ENCODE measurements at regions not wholly inside any gene's neighbourhood (a gene's known extent, or its start where the extent isn't known, plus 50 kb on each side); places are given as distances from the start of the nearest gene placed in this dataset.

GRCh38 chr10:120982507-120982906, 131.3 kb downstream of the WDR11 start:
- Histone ChIP-seq H3K4me3 (ENCODE audit: low read depth in 1 of 2, low read length in 2 of 2) (no peak overlapping the region), H3K36me3 (ENCODE audit: control insufficient read depth in 2 of 2, insufficient read depth in 2 of 2, low read length in 1 of 2) (no peaks in the 10 kb centered on the region), H3K27ac (ENCODE audit: low read depth in 2 of 2, low read length in 1 of 2) (no peak overlapping the region), H3K27me3 (ENCODE audit: control insufficient read depth in 1 of 2, insufficient read depth in 2 of 2, low read length in 2 of 2) (no peaks in the 10 kb centered on the region), H3K9me3 (ENCODE audit: control insufficient read depth in 2 of 2, insufficient read depth in 1 of 2, low read depth in 1 of 2, low read length in 1 of 2) (no peaks in the 10 kb centered on the region), H3K4me1 (ENCODE audit: control insufficient read depth in 2 of 2, insufficient read depth in 2 of 2, low read length in 1 of 2) (peaks cover 0 to 9% of the 10 kb centered on the region in 2 donors)
- WGBS, 2 donors, result 69 to 77% methylated on average over 3 of the region's 3 CpGs

- H3K4me3 ChIP-seq (ENCODE audit: low read depth in 1 of 2, low read length in 2 of 2), result no peak overlapping the region
- peaks cover 0 to under 1% of the 10 kb centered on the region in 2 donors for H3K9me3 ChIP-seq (ENCODE audit: control insufficient read depth in 2 of 2, insufficient read depth in 1 of 2, low read depth in 1 of 2, low read length in 1 of 2)
- peaks cover 0 to 8% of the 10 kb centered on the region in 2 donors for H3K4me1 ChIP-seq (ENCODE audit: control insufficient read depth in 2 of 2, insufficient read depth in 2 of 2, low read length in 1 of 2)
- no peak overlapping the region for H3K27ac ChIP-seq (ENCODE audit: low read depth in 2 of 2, low read length in 1 of 2)
- no peaks in the 10 kb centered on the region for H3K36me3 ChIP-seq (ENCODE audit: control insufficient read depth in 2 of 2, insufficient read depth in 2 of 2, low read length in 1 of 2)
- 59 to 76% methylated on average over 2 of the region's 2 CpGs for WGBS, 2 donors
- no peaks in the 10 kb centered on the region for H3K27me3 ChIP-seq (ENCODE audit: control insufficient read depth in 1 of 2, insufficient read depth in 2 of 2, low read length in 2 of 2)
These were observed 132.6 kb downstream of the WDR11 start for GRCh38 chr10:120983721-120984120.

- no peaks in the 10 kb centered on the region for H3K36me3 ChIP-seq (ENCODE audit: control insufficient read depth in 2 of 2, insufficient read depth in 2 of 2, low read length in 1 of 2)
- H3K27ac ChIP-seq (ENCODE audit: low read depth in 2 of 2, low read length in 1 of 2), result no peak overlapping the region
- H3K4me1 ChIP-seq (ENCODE audit: control insufficient read depth in 2 of 2, insufficient read depth in 2 of 2, low read length in 1 of 2), result peaks cover 0 to 5% of the 10 kb centered on the region in 2 donors
- 86 to 87% methylated on average over 4 of the region's 4 CpGs for WGBS, 2 donors
- H3K4me3 ChIP-seq (ENCODE audit: low read depth in 1 of 2, low read length in 2 of 2), result no peak overlapping the region
- no peaks in the 10 kb centered on the region for H3K27me3 ChIP-seq (ENCODE audit: control insufficient read depth in 1 of 2, insufficient read depth in 2 of 2, low read length in 2 of 2)
- H3K9me3 ChIP-seq (ENCODE audit: control insufficient read depth in 2 of 2, insufficient read depth in 1 of 2, low read depth in 1 of 2, low read length in 1 of 2), result peaks cover 0 to 3% of the 10 kb centered on the region in 2 donors
These were observed 133.1 kb downstream of the WDR11 start for GRCh38 chr10:120984221-120984620.

- H3K27me3 ChIP-seq (ENCODE audit: control insufficient read depth in 1 of 2, insufficient read depth in 2 of 2, low read length in 2 of 2), result no peaks in the 10 kb centered on the region
- peaks cover 0 to 10% of the 10 kb centered on the region in 2 donors for H3K9me3 ChIP-seq (ENCODE audit: control insufficient read depth in 2 of 2, insufficient read depth in 1 of 2, low read depth in 1 of 2, low read length in 1 of 2)
- H3K36me3 ChIP-seq (ENCODE audit: control insufficient read depth in 2 of 2, insufficient read depth in 2 of 2, low read length in 1 of 2), result no peaks in the 10 kb centered on the region
- H3K4me1 ChIP-seq (ENCODE audit: control insufficient read depth in 2 of 2, insufficient read depth in 2 of 2, low read length in 1 of 2), result no peaks in the 10 kb centered on the region
- H3K4me3 ChIP-seq (ENCODE audit: low read depth in 1 of 2, low read length in 2 of 2), result no peak overlapping the region
- no peak overlapping the region for H3K27ac ChIP-seq (ENCODE audit: low read depth in 2 of 2, low read length in 1 of 2)
- 70 to 72% methylated on average over 2 of the region's 2 CpGs for WGBS, 2 donors
These were observed 136.2 kb downstream of the WDR11 start for GRCh38 chr10:120987359-120987758.

GRCh38 chr10:120988751-120989150, 137.6 kb downstream of the WDR11 start:
- no peaks in the 10 kb centered on the region for H3K4me1 ChIP-seq (ENCODE audit: control insufficient read depth in 2 of 2, insufficient read depth in 2 of 2, low read length in 1 of 2)
- no peaks in the 10 kb centered on the region for H3K27me3 ChIP-seq (ENCODE audit: control insufficient read depth in 1 of 2, insufficient read depth in 2 of 2, low read length in 2 of 2)
- H3K9me3 ChIP-seq (ENCODE audit: control insufficient read depth in 2 of 2, insufficient read depth in 1 of 2, low read depth in 1 of 2, low read length in 1 of 2), result peaks cover 0 to 10% of the 10 kb centered on the region in 2 donors
- H3K36me3 ChIP-seq (ENCODE audit: control insufficient read depth in 2 of 2, insufficient read depth in 2 of 2, low read length in 1 of 2), result no peaks in the 10 kb centered on the region
- WGBS, 2 donors, result 88 to 89% methylated on average over 3 of the region's 3 CpGs
- H3K4me3 ChIP-seq (ENCODE audit: low read depth in 1 of 2, low read length in 2 of 2), result no peak overlapping the region
- H3K27ac ChIP-seq (ENCODE audit: low read depth in 2 of 2, low read length in 1 of 2), result no peak overlapping the region

- Histone ChIP-seq H3K4me1 (ENCODE audit: control insufficient read depth in 2 of 2, insufficient read depth in 2 of 2, low read length in 1 of 2) (no peaks in the 10 kb centered on the region), H3K4me3 (ENCODE audit: low read depth in 1 of 2, low read length in 2 of 2) (no peak overlapping the region), H3K27me3 (ENCODE audit: control insufficient read depth in 1 of 2, insufficient read depth in 2 of 2, low read length in 2 of 2) (no peaks in the 10 kb centered on the region), H3K9me3 (ENCODE audit: control insufficient read depth in 2 of 2, insufficient read depth in 1 of 2, low read depth in 1 of 2, low read length in 1 of 2) (peaks cover 0 to 10% of the 10 kb centered on the region in 2 donors), H3K36me3 (ENCODE audit: control insufficient read depth in 2 of 2, insufficient read depth in 2 of 2, low read length in 1 of 2) (no peaks in the 10 kb centered on the region), H3K27ac (ENCODE audit: low read depth in 2 of 2, low read length in 1 of 2) (no peak overlapping the region)
- 87 to 90% methylated on average over 2 of the region's 2 CpGs for WGBS, 2 donors
These were observed 138.1 kb downstream of the WDR11 start for GRCh38 chr10:120989279-120989678.

DNA sequence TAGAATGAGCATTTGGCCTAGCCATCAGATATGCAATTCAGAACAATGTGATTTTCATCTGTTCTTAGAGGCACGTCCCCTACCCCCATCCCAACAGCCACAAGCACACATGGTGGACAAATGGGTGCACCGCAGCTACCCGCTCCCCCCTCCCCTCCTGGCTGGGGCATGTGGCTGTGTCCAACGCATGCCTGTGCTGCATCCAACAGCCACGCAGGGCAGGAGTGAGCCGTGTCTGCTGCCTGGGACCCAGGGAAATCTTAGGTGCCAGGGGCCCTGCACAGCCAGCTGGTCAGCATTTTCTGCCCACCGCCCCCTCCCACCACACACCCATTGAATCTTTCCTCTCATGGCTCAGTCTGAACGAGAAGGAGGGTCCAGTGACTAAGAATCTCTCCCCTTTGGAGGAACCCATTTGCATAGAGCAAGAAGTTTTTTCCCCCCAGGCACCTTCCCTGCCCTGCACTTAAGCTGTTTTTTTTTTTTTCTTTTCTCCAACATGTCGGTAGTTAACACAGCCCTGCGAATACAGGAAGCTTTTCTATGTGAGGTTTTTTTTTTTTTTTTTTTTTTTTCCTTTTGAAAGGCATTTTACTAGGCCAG, 138.9 kb downstream of the WDR11 start:
- H3K27me3 ChIP-seq (ENCODE audit: control insufficient read depth in 1 of 2, insufficient read depth in 2 of 2, low read length in 2 of 2), result no peaks in the 10 kb centered on the region
- H3K4me3 ChIP-seq (ENCODE audit: low read depth in 1 of 2, low read length in 2 of 2), result no peak overlapping the region
- no peaks in the 10 kb centered on the region for H3K36me3 ChIP-seq (ENCODE audit: control insufficient read depth in 2 of 2, insufficient read depth in 2 of 2, low read length in 1 of 2)
- 80 to 85% methylated on average over 10 of the region's 10 CpGs for WGBS, 2 donors
- no peaks in the 10 kb centered on the region for H3K4me1 ChIP-seq (ENCODE audit: control insufficient read depth in 2 of 2, insufficient read depth in 2 of 2, low read length in 1 of 2)
- H3K9me3 ChIP-seq (ENCODE audit: control insufficient read depth in 2 of 2, insufficient read depth in 1 of 2, low read depth in 1 of 2, low read length in 1 of 2), result peaks cover 0 to 10% of the 10 kb centered on the region in 2 donors
- no peak overlapping the region for H3K27ac ChIP-seq (ENCODE audit: low read depth in 2 of 2, low read length in 1 of 2)

GRCh38 chr10:120990831-120991230, 139.7 kb downstream of the WDR11 start:
- no peak overlapping the region for H3K27ac ChIP-seq (ENCODE audit: low read depth in 2 of 2, low read length in 1 of 2)
- H3K4me1 ChIP-seq (ENCODE audit: control insufficient read depth in 2 of 2, insufficient read depth in 2 of 2, low read length in 1 of 2), result no peaks in the 10 kb centered on the region
- H3K4me3 ChIP-seq (ENCODE audit: low read depth in 1 of 2, low read length in 2 of 2), result no peak overlapping the region
- no peaks in the 10 kb centered on the region for H3K36me3 ChIP-seq (ENCODE audit: control insufficient read depth in 2 of 2, insufficient read depth in 2 of 2, low read length in 1 of 2)
- H3K27me3 ChIP-seq (ENCODE audit: control insufficient read depth in 1 of 2, insufficient read depth in 2 of 2, low read length in 2 of 2), result no peaks in the 10 kb centered on the region
- H3K9me3 ChIP-seq (ENCODE audit: control insufficient read depth in 2 of 2, insufficient read depth in 1 of 2, low read depth in 1 of 2, low read length in 1 of 2), result peaks cover 0 to 10% of the 10 kb centered on the region in 2 donors
- WGBS, 2 donors, result 75 to 91% methylated on average over 2 of the region's 2 CpGs

GRCh38 chr10:120993089-120993488, 141.9 kb downstream of the WDR11 start:
- Histone ChIP-seq H3K4me1 (ENCODE audit: control insufficient read depth in 2 of 2, insufficient read depth in 2 of 2, low read length in 1 of 2) (no peaks in the 10 kb centered on the region), H3K27ac (ENCODE audit: low read depth in 2 of 2, low read length in 1 of 2) (no peak overlapping the region), H3K36me3 (ENCODE audit: control insufficient read depth in 2 of 2, insufficient read depth in 2 of 2, low read length in 1 of 2) (no peaks in the 10 kb centered on the region), H3K9me3 (ENCODE audit: control insufficient read depth in 2 of 2, insufficient read depth in 1 of 2, low read depth in 1 of 2, low read length in 1 of 2) (peaks cover 0 to 10% of the 10 kb centered on the region in 2 donors), H3K4me3 (ENCODE audit: low read depth in 1 of 2, low read length in 2 of 2) (no peak overlapping the region), H3K27me3 (ENCODE audit: control insufficient read depth in 1 of 2, insufficient read depth in 2 of 2, low read length in 2 of 2) (no peaks in the 10 kb centered on the region)
- 85 to 90% methylated on average over 2 of the region's 2 CpGs for WGBS, 2 donors

- Histone ChIP-seq H3K36me3 (ENCODE audit: control insufficient read depth in 2 of 2, insufficient read depth in 2 of 2, low read length in 1 of 2) (no peaks in the 10 kb centered on the region), H3K27ac (ENCODE audit: low read depth in 2 of 2, low read length in 1 of 2) (no peak overlapping the region), H3K27me3 (ENCODE audit: control insufficient read depth in 1 of 2, insufficient read depth in 2 of 2, low read length in 2 of 2) (no peaks in the 10 kb centered on the region), H3K9me3 (ENCODE audit: control insufficient read depth in 2 of 2, insufficient read depth in 1 of 2, low read depth in 1 of 2, low read length in 1 of 2) (peaks cover 0 to 2% of the 10 kb centered on the region in 2 donors), H3K4me1 (ENCODE audit: control insufficient read depth in 2 of 2, insufficient read depth in 2 of 2, low read length in 1 of 2) (no peaks in the 10 kb centered on the region), H3K4me3 (ENCODE audit: low read depth in 1 of 2, low read length in 2 of 2) (no peak overlapping the region)
- WGBS, 2 donors, result 90 to 91% methylated on average over 4 of the region's 4 CpGs
These were observed 144.6 kb downstream of the WDR11 start for GRCh38 chr10:120995768-120996167.

Data from esophagus (tissue), 2 donors.